NCI-H2029 treated with DMSO at 0.1 percent for 48 hours (cell line): ENCODE measurements at regions not wholly inside any gene's neighbourhood (a gene's known extent, or its start where the extent isn't known, plus 50 kb on each side); places are given as distances from the start of the nearest gene placed in this dataset.
A peak's percentile ranks its signal among the peaks of the same experiment; 100 is the strongest.

Source experiments
- DNase-seq: peaks from one replicate; lab custom pipeline; 2025; lab: John Stamatoyannopoulos, UW

- no peak for DNase-seq
These were observed 50.5 kb upstream of the PRDM1 start for GRCh38 chr6:106035655-106036054.

- no peak for DNase-seq
These were observed 52.3 kb upstream of the PRDM1 start for GRCh38 chr6:106033806-106034205.

GRCh38 chr6:106027758-106028157, 58.4 kb upstream of the PRDM1 start:
- peak; percentile 35 for DNase-seq

- no peak for DNase-seq
These were observed 59.1 kb upstream of the PRDM1 start for GRCh38 chr6:106026748-106027715.

DNA sequence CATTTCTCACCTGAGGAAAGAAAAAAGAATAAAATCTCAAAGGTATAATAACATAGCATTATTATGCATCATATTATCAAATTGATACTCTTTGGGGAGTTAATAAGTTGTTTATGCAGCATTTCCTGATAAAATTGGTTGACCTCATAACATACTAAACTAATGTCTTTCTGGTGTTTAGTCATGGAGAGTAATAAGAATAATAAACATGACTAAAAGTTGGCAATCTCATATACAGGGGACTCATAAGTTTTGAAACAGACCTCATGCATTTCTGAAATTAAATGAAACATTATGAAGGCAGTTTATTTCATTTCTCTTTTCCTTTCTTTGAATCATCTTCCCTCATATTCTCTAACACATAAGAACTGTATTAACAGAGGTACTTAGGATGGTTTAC, 60.5 kb upstream of the PRDM1 start:
- DNase-seq: no peak

DNA sequence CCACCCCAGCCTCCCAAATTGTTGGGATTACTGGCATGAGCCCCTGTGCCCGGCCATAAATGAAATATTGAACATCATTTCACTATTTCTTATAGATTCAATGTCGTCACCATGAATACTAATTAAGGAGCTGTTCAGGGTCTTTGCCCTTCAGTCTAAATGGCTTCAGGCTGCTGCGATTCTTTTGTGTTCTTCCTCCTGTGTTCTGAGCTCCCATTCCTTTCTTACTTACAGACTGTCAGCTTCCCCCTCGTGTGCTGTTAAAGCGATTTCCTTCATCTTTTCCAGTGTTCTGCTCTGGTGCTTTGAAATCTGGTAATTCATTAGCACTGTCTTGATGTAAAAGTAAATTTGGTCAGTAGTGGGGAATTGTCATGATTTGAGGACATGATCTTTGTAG, 63.3 kb upstream of the PRDM1 start:
- no peak for DNase-seq

DNA sequence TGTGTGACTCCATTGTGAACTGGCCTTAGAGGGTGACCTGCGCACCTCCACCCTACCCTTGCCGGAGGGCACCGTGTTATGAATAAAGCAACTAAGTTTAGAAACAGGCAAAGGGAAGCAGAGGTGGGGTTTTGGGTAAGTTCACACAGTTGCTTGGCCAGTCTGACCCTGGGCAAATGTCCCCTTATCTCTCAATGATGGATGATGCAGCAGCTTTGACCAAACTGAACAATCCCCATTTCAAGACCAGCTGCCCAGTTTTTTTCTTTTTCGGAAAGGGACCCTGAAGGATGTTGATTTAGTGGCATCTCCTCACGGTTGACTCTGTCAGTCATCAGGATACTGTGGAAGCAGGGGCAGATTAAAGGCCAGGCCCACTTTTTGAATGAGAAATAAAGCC, 68.7 kb upstream of the PRDM1 start:
- DNase-seq: no peak

GRCh38 chr6:106014955-106015354, 71.2 kb upstream of the PRDM1 start:
- no peak for DNase-seq

DNA sequence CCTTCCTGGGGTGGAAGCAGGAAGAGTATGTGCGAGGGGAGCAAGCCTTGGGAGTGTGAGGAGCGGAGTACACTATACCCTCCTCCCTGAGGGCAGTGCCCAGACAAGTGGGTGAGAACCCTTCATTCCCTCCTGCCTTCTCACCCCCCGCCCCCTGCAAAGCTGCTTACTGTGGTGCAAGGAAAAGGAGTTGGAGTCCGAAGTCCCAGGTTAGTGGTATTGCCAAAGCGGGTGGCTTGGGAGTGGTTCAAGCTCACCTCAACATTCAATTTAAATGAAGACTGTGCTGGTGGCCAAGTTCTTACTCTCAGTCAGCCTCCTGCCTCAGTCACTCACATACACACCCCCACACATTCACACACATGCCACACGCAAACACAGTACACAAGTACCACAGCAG, 74.7 kb upstream of the PRDM1 start:
- no peak for DNase-seq

DNA sequence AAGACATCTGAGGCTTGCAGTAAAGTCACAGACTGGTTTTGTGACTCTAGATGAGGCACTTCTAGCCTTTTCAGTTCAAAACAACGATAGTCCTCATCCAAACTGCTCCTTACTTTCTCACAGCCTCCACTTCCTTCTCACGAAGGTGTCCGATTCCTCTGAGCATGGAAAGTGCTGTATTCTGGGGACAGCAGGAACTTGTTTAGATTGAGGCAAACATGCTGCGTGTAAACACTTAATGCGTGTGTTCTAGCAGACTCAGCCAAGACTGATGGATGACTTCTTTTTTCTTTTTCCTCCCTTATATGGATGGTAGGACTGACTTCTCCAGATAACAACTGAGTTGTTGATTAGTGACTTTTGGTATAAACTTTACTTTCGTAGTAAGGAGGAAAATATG, 80.2 kb upstream of the PRDM1 start:
- no peak for DNase-seq

GRCh38 chr6:106005013-106005412, 81.1 kb upstream of the PRDM1 start:
- no peak for DNase-seq

DNA sequence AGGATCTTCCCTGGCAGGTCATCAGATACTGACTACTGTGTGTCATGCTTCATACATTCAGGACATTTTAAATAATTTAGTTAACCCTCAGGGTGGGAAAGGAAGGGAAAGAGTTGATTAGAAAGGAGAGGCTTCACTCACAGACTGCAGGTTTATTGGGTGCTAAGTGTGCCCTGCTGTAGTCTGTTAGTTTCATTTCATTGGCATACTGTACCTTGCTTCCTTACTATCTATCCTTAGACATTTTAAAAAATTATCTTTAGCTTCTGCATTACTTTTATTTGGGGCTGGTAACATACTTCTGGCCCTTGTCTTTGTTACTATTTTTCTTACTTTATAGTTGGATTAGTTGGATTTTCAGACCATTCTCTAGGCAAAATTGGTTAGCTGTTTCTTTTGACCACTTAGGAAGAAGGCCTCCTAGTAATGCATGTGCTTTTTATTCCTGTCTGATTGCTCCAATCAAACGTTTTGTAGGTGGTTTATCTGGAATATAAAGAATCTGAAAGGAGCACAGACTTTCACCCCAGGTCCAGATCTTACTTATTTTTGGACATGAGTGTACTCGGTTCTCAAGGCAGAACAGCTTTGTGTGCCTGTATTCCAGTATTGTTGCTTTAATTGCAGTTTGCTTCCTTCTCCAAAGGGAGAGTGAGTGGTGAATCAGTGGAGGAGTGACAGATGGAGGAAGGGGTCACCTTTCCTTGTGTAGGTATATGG, 82.7 kb upstream of the PRDM1 start:
- DNase-seq: no peak

DNA sequence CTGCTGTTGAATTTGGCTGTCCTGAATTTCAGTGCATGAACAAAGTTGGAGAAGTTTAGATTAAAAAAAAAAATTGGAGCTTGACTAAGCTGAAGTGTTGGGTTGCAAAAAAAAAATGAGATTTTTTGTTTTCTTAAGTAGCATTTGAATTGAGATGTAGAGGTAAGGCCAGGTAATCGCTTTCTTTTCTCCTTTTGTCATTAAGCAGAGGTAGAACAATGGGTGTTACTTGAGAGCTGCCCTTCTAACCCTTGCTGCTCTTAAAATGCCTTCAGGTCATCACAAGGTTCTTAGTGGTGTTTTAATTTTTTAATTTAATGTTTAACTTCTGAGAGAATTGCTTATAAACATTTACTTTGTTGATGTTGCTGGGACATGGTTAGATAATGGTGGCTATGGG, 84.1 kb upstream of the PRDM1 start:
- no peak for DNase-seq

GRCh38 chr6:106000935-106001334, 85.2 kb upstream of the PRDM1 start:
- no peak for DNase-seq

DNA sequence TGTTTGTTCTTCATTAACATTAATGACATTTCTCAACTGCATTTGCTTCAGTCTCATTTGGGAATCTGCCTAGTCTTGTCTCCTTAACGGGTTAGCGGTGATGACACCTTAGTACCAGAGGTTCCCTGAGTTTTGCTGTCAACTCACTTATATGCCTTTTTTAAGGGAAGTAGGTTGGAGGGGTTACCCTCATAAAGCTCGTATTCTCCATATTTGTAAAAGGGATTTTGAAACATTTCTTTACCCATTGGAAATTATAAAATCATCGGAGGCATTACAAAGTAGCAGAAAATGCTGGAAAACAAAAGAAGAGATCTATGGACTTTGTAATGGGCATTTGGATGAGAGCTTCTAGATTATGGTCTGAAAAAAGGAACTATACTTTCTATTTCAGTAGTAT, 88.7 kb upstream of the PRDM1 start:
- no peak for DNase-seq

DNA sequence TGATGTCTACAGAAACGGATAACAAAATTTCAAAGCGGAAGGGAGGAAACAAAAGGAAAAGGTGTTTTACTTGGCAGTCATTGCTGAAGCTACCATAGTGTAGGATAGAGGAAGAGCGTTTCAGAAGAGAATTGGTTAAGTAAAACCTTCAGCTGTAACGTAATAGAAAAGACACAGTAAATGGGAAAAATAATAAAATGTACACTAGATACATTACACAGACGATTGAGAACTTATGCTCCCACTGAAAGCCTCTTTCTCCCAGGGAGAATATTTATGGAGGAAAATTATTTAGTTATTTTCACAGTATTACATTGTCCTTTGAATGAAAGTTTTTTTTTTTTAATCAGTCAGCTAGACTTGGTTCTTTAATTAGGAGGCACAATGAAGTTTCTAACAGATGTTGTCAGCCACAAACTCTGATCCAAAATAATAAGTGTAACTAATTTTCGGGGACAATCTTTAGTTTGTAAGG, 90.7 kb upstream of the PRDM1 start:
- DNase-seq: peak; percentile 23

- DNase-seq: no peak
These were observed 91.3 kb upstream of the PRDM1 start for GRCh38 chr6:105994591-105995390.

- no peak for DNase-seq
These were observed 92.0 kb upstream of the PRDM1 start for GRCh38 chr6:105994118-105994590.

GRCh38 chr6:105993341-105994117, 92.6 kb upstream of the PRDM1 start:
- no peak for DNase-seq

GRCh38 chr6:105992315-105992961, 93.7 kb upstream of the PRDM1 start:
- peak; percentile 77 for DNase-seq
